Liver (tissue), 8 donors: ENCODE measurements at regions not wholly inside any gene's neighbourhood (a gene's known extent, or its start where the extent isn't known, plus 50 kb on each side); places are given as distances from the start of the nearest gene placed in this dataset.

Experiments used
- DNase-seq: peaks from one replicate; pipeline ENCODE4 v3.0.0-alpha.2; 2017; ENCODE audit warnings: low spot score
- H3K27ac ChIP-seq, 2 donors: one replicate each; pipeline ENCODE4 v1.7.0; 2013; ENCODE audit warnings: inconsistent platforms in 2 of 2, low read length in 2 of 2, control low read depth in 1 of 2, low read depth in 1 of 2, mild to moderate bottlenecking in 1 of 2
- H3K27me3 ChIP-seq, 4 donors: one replicate each; pipeline versions ENCODE4 v1.6.1 to v1.7.0; 2013; ENCODE audit warnings: low read length in 3 of 4, inconsistent platforms in 1 of 4, mild to moderate bottlenecking in 1 of 4, moderate library complexity in 1 of 4; ENCODE audit not compliant: control insufficient read depth in 4 of 4, insufficient read depth in 4 of 4
- H3K36me3 ChIP-seq, 4 donors: one replicate each; pipeline versions ENCODE4 v1.6.1 to v1.7.0; 2013; ENCODE audit warnings: low read length in 3 of 4, mild to moderate bottlenecking in 3 of 4, low read depth in 1 of 4, moderate library complexity in 1 of 4; ENCODE audit not compliant: control insufficient read depth in 4 of 4, insufficient read depth in 3 of 4
- H3K4me1 ChIP-seq, 4 donors: one replicate each; pipeline versions ENCODE4 v1.6.1 to v1.7.0; 2013; ENCODE audit warnings: low read length in 3 of 4, mild to moderate bottlenecking in 3 of 4, moderate library complexity in 1 of 4; ENCODE audit not compliant: control insufficient read depth in 4 of 4, insufficient read depth in 4 of 4
- H3K4me3 ChIP-seq, 3 donors: one replicate each; pipeline versions ENCODE4 v1.6.1 to v1.7.0; 2013; ENCODE audit warnings: low read length in 3 of 3, control low read depth in 1 of 3, low read depth in 1 of 3, mild to moderate bottlenecking in 1 of 3
- H3K9ac ChIP-seq, 2 donors: one replicate each; pipeline ENCODE4 v1.7.0; 2013; ENCODE audit warnings: low read length in 2 of 2, mild to moderate bottlenecking in 2 of 2, moderate library complexity in 2 of 2, control low read depth in 1 of 2, low read depth in 1 of 2
- H3K9me3 ChIP-seq, 4 donors: one replicate each; pipeline versions ENCODE4 v1.6.1 to v1.7.0; 2013; ENCODE audit warnings: low read length in 3 of 4; ENCODE audit not compliant: control insufficient read depth in 4 of 4
- ATF3 ChIP-seq: IDR thresholded peaks from 2 replicates; pipeline ENCODE4 v1.6.1; 2016; ENCODE audit warnings: antibody characterized with exemption
- CTCF ChIP-seq: fragments of 150-350 bp; IDR thresholded peaks from 2 replicates; pipeline ENCODE4 v1.5.1; 2017; ENCODE audit warnings: improper control_type of control experiment, low read depth, low read length; ENCODE audit not compliant: missing input control
- EGR1 ChIP-seq, 2 donors: IDR thresholded peaks; 2 replicates each; pipeline ENCODE4 v1.6.1; 2016 to 2018; ENCODE audit warnings: antibody characterized with exemption in 2 of 2, low read depth in 2 of 2
- FOXA1 ChIP-seq: IDR thresholded peaks from 2 replicates; pipeline ENCODE4 v1.6.1; 2016; ENCODE audit warnings: antibody characterized with exemption
- FOXA2 ChIP-seq: IDR thresholded peaks from 2 replicates; pipeline ENCODE4 v1.6.1; 2016; ENCODE audit warnings: antibody characterized with exemption
- GABPA ChIP-seq, 2 donors: IDR thresholded peaks in 1 of 2; conservative IDR thresholded peaks in 1 of 2; 2 replicates each; pipeline ENCODE4 v1.6.1; 2016; ENCODE audit warnings: antibody characterized with exemption in 2 of 2, mild to moderate bottlenecking in 1 of 2, moderate library complexity in 1 of 2
- HNF4A ChIP-seq, 2 donors: conservative IDR thresholded peaks; 2 replicates each; pipeline ENCODE4 v1.6.1; 2016; ENCODE audit warnings: antibody characterized with exemption in 2 of 2, mild to moderate bottlenecking in 2 of 2
- HNF4G ChIP-seq: IDR thresholded peaks from 2 replicates; pipeline ENCODE4 v1.6.1; 2016; ENCODE audit warnings: antibody characterized with exemption
- JUND ChIP-seq, 2 donors: IDR thresholded peaks; 2 replicates each; pipeline ENCODE4 v1.6.1; 2016; ENCODE audit warnings: antibody characterized with exemption in 2 of 2
- MAX ChIP-seq: IDR thresholded peaks from 2 replicates; pipeline ENCODE4 v1.6.1; 2016; ENCODE audit warnings: antibody characterized with exemption
- NR2F2 ChIP-seq: IDR thresholded peaks from 2 replicates; pipeline ENCODE4 v1.6.1; 2016; ENCODE audit warnings: antibody characterized with exemption
- RAD21 ChIP-seq, 2 donors: IDR thresholded peaks; 2 replicates each; pipeline ENCODE4 v1.6.1; 2016; ENCODE audit warnings: antibody characterized with exemption in 2 of 2, mild to moderate bottlenecking in 2 of 2
- REST ChIP-seq: IDR thresholded peaks from 2 replicates; pipeline ENCODE4 v1.6.1; 2016; ENCODE audit warnings: antibody characterized with exemption, mild to moderate bottlenecking
- RXRA ChIP-seq, 2 donors: IDR thresholded peaks; 2 replicates each; pipeline ENCODE4 v1.6.1; 2017 to 2018; ENCODE audit warnings: antibody characterized with exemption in 2 of 2, mild to moderate bottlenecking in 1 of 2
- SP1 ChIP-seq: IDR thresholded peaks from 2 replicates; pipeline ENCODE4 v1.6.1; 2018; ENCODE audit warnings: antibody characterized with exemption, mild to moderate bottlenecking
- TAF1 ChIP-seq: conservative IDR thresholded peaks from 2 replicates; pipeline ENCODE4 v1.6.1; 2016; ENCODE audit warnings: antibody characterized with exemption, mild to moderate bottlenecking
- YY1 ChIP-seq: IDR thresholded peaks from 2 replicates; pipeline ENCODE4 v1.6.1; 2016; ENCODE audit warnings: antibody characterized with exemption, mild to moderate bottlenecking
- ZBTB33 ChIP-seq: IDR thresholded peaks from 2 replicates; pipeline ENCODE4 v1.6.1; 2016; ENCODE audit warnings: antibody characterized with exemption
- WGBS: extraction: QIAGEN DNeasy Blood & Tissue Kit; methylation state at CpG from one replicate; pipeline ENCODE4 v1.1.7; 2013; 5-methylcytosine and 5-hydroxymethylcytosine counted together
- donor health status: healthy.
- donor health status: healthy.
- donor health status: healthy.
- donor health status: healthy.
- donor health status: healthy.

- no peaks in the 10 kb centered on the region for H3K4me1 ChIP-seq
- TF ChIP-seq FOXA2, result no peak
- no peak for TF ChIP-seq HNF4A (conservative IDR thresholded peaks at IDR 0.05)
- no peak for TF ChIP-seq MAX
- no peak for TF ChIP-seq RAD21 (IDR thresholded peaks at IDR 0.05)
- TF ChIP-seq GABPA (IDR thresholded peaks at IDR 0.05 in 1 of 2, conservative IDR thresholded peaks at IDR 0.05 in 1 of 2), result no peak
- TF ChIP-seq CTCF, result no peak
- TF ChIP-seq FOXA1, result no peak
- TF ChIP-seq NR2F2, result no peak
- TF ChIP-seq ATF3, result no peak
- TF ChIP-seq TAF1, result no peak
- no peak for TF ChIP-seq SP1
- TF ChIP-seq HNF4G, result no peak
- no peak for TF ChIP-seq ZBTB33
- no peak for TF ChIP-seq RXRA (IDR thresholded peaks at IDR 0.05)
- no peak for TF ChIP-seq JUND (IDR thresholded peaks at IDR 0.05)
- no peak for TF ChIP-seq YY1
- no peak for TF ChIP-seq REST
- no peak for TF ChIP-seq EGR1 (IDR thresholded peaks at IDR 0.05; ENCODE audit: low read depth in 2 of 2)
- WGBS, result 67% methylated on average over 6 of the region's 6 CpGs
- H3K27me3 ChIP-seq, result peaks cover 0 to 3% (median 1%) of the 10 kb centered on the region in 4 donors
- H3K9ac ChIP-seq, result no peak overlapping the region
- H3K9me3 ChIP-seq, result no peaks in the 10 kb centered on the region
- DNase-seq, result no peak
- H3K27ac ChIP-seq, result no peak overlapping the region
- no peaks in the 10 kb centered on the region for H3K36me3 ChIP-seq
- H3K4me3 ChIP-seq, result no peak overlapping the region
These were observed 274.6 kb downstream of the ZNF536 start for GRCh38 chr19:30646806-30647205.
